ENCODE measurements at regions not wholly inside any gene's neighbourhood (a gene's known extent, or its start where the extent isn't known, plus 50 kb on each side); places are given as distances from the start of the nearest gene placed in this dataset.
"Not testable (repeated sequence)": the region's sequence is repeated elsewhere in the genome, so short reads cannot be mapped to it uniquely, and the experiment has no call there.

- not testable (repeated sequence) for H3K4me1 ChIP-seq (ENCODE audit: control insufficient read depth, extremely low read depth, insufficient read depth, low read length); H3K36me3 ChIP-seq (ENCODE audit: control insufficient read depth, insufficient read depth, low read length); H3K9ac ChIP-seq (ENCODE audit: insufficient read depth, low read length); H3K27me3 ChIP-seq (ENCODE audit: control insufficient read depth, insufficient read depth, low read length); DNase-seq (ENCODE audit: low read depth in 2 of 2); H3K9me3 ChIP-seq (ENCODE audit: control insufficient read depth, insufficient read depth, low read depth, low read length); H3K4me2 ChIP-seq (ENCODE audit: extremely low read depth, insufficient read depth, low read length); H3K79me2 ChIP-seq (ENCODE audit: control insufficient read depth, insufficient read depth, low read length); H4K20me1 ChIP-seq (ENCODE audit: control insufficient read depth, extremely low read depth, insufficient read depth, low read length); H2AFZ ChIP-seq (ENCODE audit: low read length); H3K27ac ChIP-seq (ENCODE audit: insufficient read depth, low read length); H3K4me3 ChIP-seq (replicated peaks in 1 of 4; ENCODE audit: control extremely low read depth in 1 of 4, insufficient read depth in 1 of 4, low read depth in 3 of 4, low read length in 4 of 4)
Measured at GRCh38 chr13:22966753-22967152, 214.0 kb upstream of the SGCG start.

DNA sequence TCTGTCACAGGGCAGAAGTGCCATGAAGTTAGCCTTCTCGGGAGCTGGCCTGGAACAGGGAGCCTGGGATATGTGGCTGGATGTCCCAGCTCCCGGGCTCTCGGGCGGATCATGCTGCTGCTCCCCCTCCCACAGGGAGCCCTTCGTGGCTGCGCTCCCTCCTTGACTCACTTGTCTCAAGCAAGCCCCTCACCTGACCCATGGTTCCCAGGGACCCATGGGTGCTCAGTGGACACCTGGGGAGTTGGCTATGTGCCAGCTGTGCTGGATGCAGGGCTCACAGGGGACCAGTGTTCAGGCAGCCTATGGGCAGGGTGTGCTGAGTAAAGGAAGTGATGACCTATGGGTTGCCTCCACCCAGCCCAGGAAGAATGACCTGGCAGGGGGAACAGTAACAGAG lies 213.1 kb upstream of the SGCG start:
- Histone ChIP-seq H2AFZ (ENCODE audit: low read length) (no peak overlapping the region), H3K4me3 (replicated peaks in 1 of 4; ENCODE audit: control extremely low read depth in 1 of 4, insufficient read depth in 1 of 4, low read depth in 3 of 4, low read length in 4 of 4) (no peak overlapping the region), H3K27ac (ENCODE audit: insufficient read depth, low read length) (no peak overlapping the region), H3K9me3 (ENCODE audit: control insufficient read depth, insufficient read depth, low read depth, low read length) (no peaks in the 10 kb centered on the region), H3K9ac (ENCODE audit: insufficient read depth, low read length) (no peak overlapping the region), H3K4me1 (ENCODE audit: control insufficient read depth, extremely low read depth, insufficient read depth, low read length) (no peaks in the 10 kb centered on the region), H4K20me1 (ENCODE audit: control insufficient read depth, extremely low read depth, insufficient read depth, low read length) (no peaks in the 10 kb centered on the region), H3K4me2 (ENCODE audit: extremely low read depth, insufficient read depth, low read length) (no peak overlapping the region), H3K36me3 (ENCODE audit: control insufficient read depth, insufficient read depth, low read length) (no peaks in the 10 kb centered on the region), H3K79me2 (ENCODE audit: control insufficient read depth, insufficient read depth, low read length) (no peaks in the 10 kb centered on the region), H3K27me3 (ENCODE audit: control insufficient read depth, insufficient read depth, low read length) (no peaks in the 10 kb centered on the region)
- no peak for DNase-seq (ENCODE audit: low read depth in 2 of 2)
- no peak for TF ChIP-seq EZH2 (IDR thresholded peaks at IDR 0.05; ENCODE audit: low read length, missing control alignments)
- TF ChIP-seq CTCF (conservative IDR thresholded peaks at IDR 0.05 in 1 of 2, IDR thresholded peaks at IDR 0.05 in 1 of 2; ENCODE audit: low read depth in 1 of 2, low read length in 2 of 2): no peak

DNA sequence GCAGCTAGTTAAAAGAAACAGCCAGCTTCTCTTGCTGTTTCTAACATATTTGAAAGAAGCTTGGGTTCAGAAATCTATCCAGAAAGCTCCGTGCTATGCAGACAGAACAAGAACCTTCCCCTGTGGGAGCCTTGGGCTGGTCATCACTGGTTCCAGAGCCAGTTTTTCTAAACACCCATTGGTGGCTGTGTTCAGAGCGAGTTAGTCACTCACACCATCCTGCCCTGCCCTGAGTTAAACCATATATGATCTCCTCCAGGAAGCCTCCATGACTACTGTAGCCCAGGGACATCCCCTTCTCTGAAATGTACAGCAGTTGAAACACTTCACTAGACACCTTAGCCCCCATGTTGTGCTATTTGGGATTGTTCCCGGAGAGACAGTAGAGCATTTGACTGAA lies 200.8 kb upstream of the SGCG start:
- no peaks in the 10 kb centered on the region for H3K27me3 ChIP-seq (ENCODE audit: control insufficient read depth, insufficient read depth, low read length)
- no peaks in the 10 kb centered on the region for H3K79me2 ChIP-seq (ENCODE audit: control insufficient read depth, insufficient read depth, low read length)
- no peaks in the 10 kb centered on the region for H3K36me3 ChIP-seq (ENCODE audit: control insufficient read depth, insufficient read depth, low read length)
- no peak overlapping the region for H3K27ac ChIP-seq (ENCODE audit: insufficient read depth, low read length)
- no peak for TF ChIP-seq EZH2 (IDR thresholded peaks at IDR 0.05; ENCODE audit: low read length, missing control alignments)
- TF ChIP-seq CTCF (conservative IDR thresholded peaks at IDR 0.05 in 1 of 2, IDR thresholded peaks at IDR 0.05 in 1 of 2; ENCODE audit: low read depth in 1 of 2, low read length in 2 of 2): no peak
- no peak overlapping the region for H2AFZ ChIP-seq (ENCODE audit: low read length)
- H3K4me2 ChIP-seq (ENCODE audit: extremely low read depth, insufficient read depth, low read length): no peak overlapping the region
- no peak overlapping the region for H3K4me3 ChIP-seq (replicated peaks in 1 of 4; ENCODE audit: control extremely low read depth in 1 of 4, insufficient read depth in 1 of 4, low read depth in 3 of 4, low read length in 4 of 4)
- H3K9ac ChIP-seq (ENCODE audit: insufficient read depth, low read length): no peak overlapping the region
- no peak for DNase-seq (ENCODE audit: low read depth in 2 of 2)
- no peaks in the 10 kb centered on the region for H3K4me1 ChIP-seq (ENCODE audit: control insufficient read depth, extremely low read depth, insufficient read depth, low read length)
- H3K9me3 ChIP-seq (ENCODE audit: control insufficient read depth, insufficient read depth, low read depth, low read length): no peaks in the 10 kb centered on the region
- no peaks in the 10 kb centered on the region for H4K20me1 ChIP-seq (ENCODE audit: control insufficient read depth, extremely low read depth, insufficient read depth, low read length)

DNA sequence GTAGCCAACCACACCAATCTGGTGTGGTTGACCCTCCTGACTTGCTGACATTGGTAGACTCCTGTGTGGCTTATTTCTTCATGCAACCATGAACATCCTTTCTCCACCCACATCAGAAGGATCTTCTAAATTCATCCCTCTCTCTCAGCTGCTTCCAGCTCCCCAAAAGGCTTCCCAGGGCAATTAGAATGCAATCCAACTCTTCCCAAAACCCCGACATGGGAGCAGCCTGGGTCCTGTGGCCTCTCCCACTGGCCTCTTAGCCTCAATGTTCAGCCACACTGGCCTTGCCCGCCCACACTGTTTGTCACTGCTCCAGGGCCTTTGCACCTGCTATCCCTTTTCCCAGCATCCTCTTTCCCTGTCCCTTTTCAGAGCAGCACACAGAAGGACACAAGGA lies 199.8 kb upstream of the SGCG start:
- no peak overlapping the region for H3K27ac ChIP-seq (ENCODE audit: insufficient read depth, low read length)
- no peaks in the 10 kb centered on the region for H3K79me2 ChIP-seq (ENCODE audit: control insufficient read depth, insufficient read depth, low read length)
- H3K27me3 ChIP-seq (ENCODE audit: control insufficient read depth, insufficient read depth, low read length): no peaks in the 10 kb centered on the region
- H3K9me3 ChIP-seq (ENCODE audit: control insufficient read depth, insufficient read depth, low read depth, low read length): no peaks in the 10 kb centered on the region
- H3K4me3 ChIP-seq (replicated peaks in 1 of 4; ENCODE audit: control extremely low read depth in 1 of 4, insufficient read depth in 1 of 4, low read depth in 3 of 4, low read length in 4 of 4): no peak overlapping the region
- H2AFZ ChIP-seq (ENCODE audit: low read length): no peak overlapping the region
- H3K36me3 ChIP-seq (ENCODE audit: control insufficient read depth, insufficient read depth, low read length): no peaks in the 10 kb centered on the region
- H3K4me2 ChIP-seq (ENCODE audit: extremely low read depth, insufficient read depth, low read length): no peak overlapping the region
- no peak overlapping the region for H3K9ac ChIP-seq (ENCODE audit: insufficient read depth, low read length)
- no peak for TF ChIP-seq CTCF (conservative IDR thresholded peaks at IDR 0.05 in 1 of 2, IDR thresholded peaks at IDR 0.05 in 1 of 2; ENCODE audit: low read depth in 1 of 2, low read length in 2 of 2)
- TF ChIP-seq EZH2 (IDR thresholded peaks at IDR 0.05; ENCODE audit: low read length, missing control alignments): no peak
- no peaks in the 10 kb centered on the region for H4K20me1 ChIP-seq (ENCODE audit: control insufficient read depth, extremely low read depth, insufficient read depth, low read length)
- H3K4me1 ChIP-seq (ENCODE audit: control insufficient read depth, extremely low read depth, insufficient read depth, low read length): no peaks in the 10 kb centered on the region
- no peak for DNase-seq (ENCODE audit: low read depth in 2 of 2)
